ENCODE measurements at regions not wholly inside any gene's neighbourhood (a gene's known extent, or its start where the extent isn't known, plus 50 kb on each side); places are given as distances from the start of the nearest gene placed in this dataset.

GRCh38 chr9:75531588-75531987, 358.9 kb upstream of the PCSK5 start (continued):
- TF ChIP-seq, protein P1, sequence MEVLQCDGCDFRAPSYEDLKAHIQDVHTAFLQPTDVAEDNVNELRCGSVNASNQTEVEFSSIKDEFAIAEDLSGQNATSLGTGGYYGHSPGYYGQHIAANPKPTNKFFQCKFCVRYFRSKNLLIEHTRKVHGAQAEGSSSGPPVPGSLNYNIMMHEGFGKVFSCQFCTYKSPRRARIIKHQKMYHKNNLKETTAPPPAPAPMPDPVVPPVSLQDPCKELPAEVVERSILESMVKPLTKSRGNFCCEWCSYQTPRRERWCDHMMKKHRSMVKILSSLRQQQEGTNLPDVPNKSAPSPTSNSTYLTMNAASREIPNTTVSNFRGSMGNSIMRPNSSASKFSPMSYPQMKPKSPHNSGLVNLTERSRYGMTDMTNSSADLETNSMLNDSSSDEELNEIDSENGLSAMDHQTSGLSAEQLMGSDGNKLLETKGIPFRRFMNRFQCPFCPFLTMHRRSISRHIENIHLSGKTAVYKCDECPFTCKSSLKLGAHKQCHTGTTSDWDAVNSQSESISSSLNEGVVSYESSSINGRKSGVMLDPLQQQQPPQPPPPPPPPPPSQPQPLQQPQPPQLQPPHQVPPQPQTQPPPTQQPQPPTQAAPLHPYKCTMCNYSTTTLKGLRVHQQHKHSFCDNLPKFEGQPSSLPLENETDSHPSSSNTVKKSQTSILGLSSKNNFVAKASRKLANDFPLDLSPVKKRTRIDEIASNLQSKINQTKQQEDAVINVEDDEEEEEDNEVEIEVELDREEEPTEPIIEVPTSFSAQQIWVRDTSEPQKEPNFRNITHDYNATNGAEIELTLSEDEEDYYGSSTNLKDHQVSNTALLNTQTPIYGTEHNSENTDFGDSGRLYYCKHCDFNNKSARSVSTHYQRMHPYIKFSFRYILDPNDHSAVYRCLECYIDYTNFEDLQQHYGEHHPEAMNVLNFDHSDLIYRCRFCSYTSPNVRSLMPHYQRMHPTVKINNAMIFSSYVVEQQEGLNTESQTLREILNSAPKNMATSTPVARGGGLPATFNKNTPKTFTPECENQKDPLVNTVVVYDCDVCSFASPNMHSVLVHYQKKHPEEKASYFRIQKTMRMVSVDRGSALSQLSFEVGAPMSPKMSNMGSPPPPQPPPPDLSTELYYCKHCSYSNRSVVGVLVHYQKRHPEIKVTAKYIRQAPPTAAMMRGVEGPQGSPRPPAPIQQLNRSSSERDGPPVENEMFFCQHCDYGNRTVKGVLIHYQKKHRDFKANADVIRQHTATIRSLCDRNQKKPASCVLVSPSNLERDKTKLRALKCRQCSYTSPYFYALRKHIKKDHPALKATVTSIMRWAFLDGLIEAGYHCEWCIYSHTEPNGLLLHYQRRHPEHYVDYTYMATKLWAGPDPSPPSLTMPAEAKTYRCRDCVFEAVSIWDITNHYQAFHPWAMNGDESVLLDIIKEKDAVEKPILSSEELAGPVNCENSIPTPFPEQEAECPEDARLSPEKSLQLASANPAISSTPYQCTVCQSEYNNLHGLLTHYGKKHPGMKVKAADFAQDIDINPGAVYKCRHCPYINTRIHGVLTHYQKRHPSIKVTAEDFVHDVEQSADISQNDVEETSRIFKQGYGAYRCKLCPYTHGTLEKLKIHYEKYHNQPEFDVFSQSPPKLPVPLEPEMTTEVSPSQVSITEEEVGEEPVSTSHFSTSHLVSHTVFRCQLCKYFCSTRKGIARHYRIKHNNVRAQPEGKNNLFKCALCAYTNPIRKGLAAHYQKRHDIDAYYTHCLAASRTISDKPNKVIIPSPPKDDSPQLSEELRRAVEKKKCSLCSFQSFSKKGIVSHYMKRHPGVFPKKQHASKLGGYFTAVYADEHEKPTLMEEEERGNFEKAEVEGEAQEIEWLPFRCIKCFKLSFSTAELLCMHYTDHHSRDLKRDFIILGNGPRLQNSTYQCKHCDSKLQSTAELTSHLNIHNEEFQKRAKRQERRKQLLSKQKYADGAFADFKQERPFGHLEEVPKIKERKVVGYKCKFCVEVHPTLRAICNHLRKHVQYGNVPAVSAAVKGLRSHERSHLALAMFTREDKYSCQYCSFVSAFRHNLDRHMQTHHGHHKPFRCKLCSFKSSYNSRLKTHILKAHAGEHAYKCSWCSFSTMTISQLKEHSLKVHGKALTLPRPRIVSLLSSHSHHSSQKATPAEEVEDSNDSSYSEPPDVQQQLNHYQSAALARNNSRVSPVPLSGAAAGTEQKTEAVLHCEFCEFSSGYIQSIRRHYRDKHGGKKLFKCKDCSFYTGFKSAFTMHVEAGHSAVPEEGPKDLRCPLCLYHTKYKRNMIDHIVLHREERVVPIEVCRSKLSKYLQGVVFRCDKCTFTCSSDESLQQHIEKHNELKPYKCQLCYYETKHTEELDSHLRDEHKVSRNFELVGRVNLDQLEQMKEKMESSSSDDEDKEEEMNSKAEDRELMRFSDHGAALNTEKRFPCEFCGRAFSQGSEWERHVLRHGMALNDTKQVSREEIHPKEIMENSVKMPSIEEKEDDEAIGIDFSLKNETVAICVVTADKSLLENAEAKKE (CRISPR knock-in tag; IDR thresholded peaks at IDR 0.05) = no peak
- TF ChIP-seq ZNF331 (CRISPR knock-in tag; IDR thresholded peaks at IDR 0.05; ENCODE audit: low read depth) = no peak

GRCh38 chr9:75532233-75533050, 358.0 kb upstream of the PCSK5 start:
- no peaks in the 10 kb centered on the region for H3K9me3 Mint-ChIP-seq
- H3K36me3 Mint-ChIP-seq (ENCODE audit: low read depth) = no peaks in the 10 kb centered on the region
- no peak overlapping the region for H3K27ac Mint-ChIP-seq
- H3K4me3 Mint-ChIP-seq = no peak overlapping the region
- H4K20me1 ChIP-seq (replicated peaks; ENCODE audit: insufficient read depth) = no peaks in the 10 kb centered on the region
- DNase-seq (ENCODE audit: low spot score) (no peak), ATAC-seq (no peak)
- no peaks in the 10 kb centered on the region for H3K4me1 Mint-ChIP-seq
- H3F3A ChIP-seq (replicated peaks; ENCODE audit: low read depth) = no peaks in the 10 kb centered on the region
- no peaks in the 10 kb centered on the region for H3K36me3 ChIP-seq (ENCODE audit: insufficient read depth)
- no peak overlapping the region for H3K27ac ChIP-seq (ENCODE audit: low read depth)
- H3K4me3 ChIP-seq = no peak overlapping the region
- no peak overlapping the region for H2AFZ ChIP-seq
- no peaks in the 10 kb centered on the region for H3K79me2 ChIP-seq (replicated peaks; ENCODE audit: insufficient read depth)
- H3K27me3 Mint-ChIP-seq (ENCODE audit: insufficient read depth, low read depth, poor library complexity) = no peaks in the 10 kb centered on the region
- H3K9me2 ChIP-seq (ENCODE audit: insufficient read depth) = no peaks in the 10 kb centered on the region; the same call in 1 of the 2 replicates
- H3K4me1 ChIP-seq (ENCODE audit: insufficient read depth) = no peaks in the 10 kb centered on the region
- no peaks in the 10 kb centered on the region for H3K27me3 ChIP-seq (ENCODE audit: insufficient read depth)
- no peak overlapping the region for H3K4me2 ChIP-seq
- TF ChIP-seq REST (IDR thresholded peaks at IDR 0.05; ENCODE audit: unreplicated experiment) (no peak), POLR2AphosphoS5 (IDR thresholded peaks at IDR 0.05; ENCODE audit: low read depth) (no peak), ZNF114 (CRISPR knock-in tag; IDR thresholded peaks at IDR 0.05) (no peak), NANOG (IDR thresholded peaks at IDR 0.05; ENCODE audit: borderline replicate concordance) (no peak), ZNF331 (CRISPR knock-in tag; IDR thresholded peaks at IDR 0.05; ENCODE audit: low read depth) (no peak), JUNB (IDR thresholded peaks at IDR 0.05; ENCODE audit: unreplicated experiment) (no peak)
- TF ChIP-seq, protein P2, sequence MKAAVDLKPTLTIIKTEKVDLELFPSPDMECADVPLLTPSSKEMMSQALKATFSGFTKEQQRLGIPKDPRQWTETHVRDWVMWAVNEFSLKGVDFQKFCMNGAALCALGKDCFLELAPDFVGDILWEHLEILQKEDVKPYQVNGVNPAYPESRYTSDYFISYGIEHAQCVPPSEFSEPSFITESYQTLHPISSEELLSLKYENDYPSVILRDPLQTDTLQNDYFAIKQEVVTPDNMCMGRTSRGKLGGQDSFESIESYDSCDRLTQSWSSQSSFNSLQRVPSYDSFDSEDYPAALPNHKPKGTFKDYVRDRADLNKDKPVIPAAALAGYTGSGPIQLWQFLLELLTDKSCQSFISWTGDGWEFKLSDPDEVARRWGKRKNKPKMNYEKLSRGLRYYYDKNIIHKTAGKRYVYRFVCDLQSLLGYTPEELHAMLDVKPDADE (IDR thresholded peaks at IDR 0.05) = no peak
